Activated T-helper 17 cell treated with anti-CD3 and anti-CD28 coated beads, Interleukin-2, amount 50 U/mL, for 72 hours (primary cell): ENCODE measurements at regions not wholly inside any gene's neighbourhood (a gene's known extent, or its start where the extent isn't known, plus 50 kb on each side); places are given as distances from the start of the nearest gene placed in this dataset.

Experiments
- ATAC-seq: fragments of 150-1000 bp; cut with Tn5 transposase; replicated peaks from 2 replicates; pipeline ENCODE4 v1.10.0; 2021; ENCODE audit warnings: mild to moderate bottlenecking, moderate library complexity
- H3K27ac Mint-ChIP-seq: one replicate; pipeline ENCODE4 v1.8.0; 2022; ENCODE audit warnings: mixed read lengths
- H3K27me3 Mint-ChIP-seq: one replicate; pipeline ENCODE4 v1.8.0; 2022; ENCODE audit warnings: mixed read lengths
- H3K36me3 Mint-ChIP-seq: one replicate; pipeline ENCODE4 v1.8.0; 2022; ENCODE audit warnings: low read depth, mild to moderate bottlenecking, mixed read lengths
- H3K4me1 Mint-ChIP-seq: one replicate; pipeline ENCODE4 v1.8.0; 2022; ENCODE audit warnings: mixed read lengths
- H3K4me3 Mint-ChIP-seq: one replicate; pipeline ENCODE4 v1.8.0; 2022; ENCODE audit warnings: mild to moderate bottlenecking, mixed read lengths
- H3K9me3 Mint-ChIP-seq: one replicate; pipeline ENCODE4 v1.8.0; 2022; ENCODE audit warnings: mixed read lengths

DNA sequence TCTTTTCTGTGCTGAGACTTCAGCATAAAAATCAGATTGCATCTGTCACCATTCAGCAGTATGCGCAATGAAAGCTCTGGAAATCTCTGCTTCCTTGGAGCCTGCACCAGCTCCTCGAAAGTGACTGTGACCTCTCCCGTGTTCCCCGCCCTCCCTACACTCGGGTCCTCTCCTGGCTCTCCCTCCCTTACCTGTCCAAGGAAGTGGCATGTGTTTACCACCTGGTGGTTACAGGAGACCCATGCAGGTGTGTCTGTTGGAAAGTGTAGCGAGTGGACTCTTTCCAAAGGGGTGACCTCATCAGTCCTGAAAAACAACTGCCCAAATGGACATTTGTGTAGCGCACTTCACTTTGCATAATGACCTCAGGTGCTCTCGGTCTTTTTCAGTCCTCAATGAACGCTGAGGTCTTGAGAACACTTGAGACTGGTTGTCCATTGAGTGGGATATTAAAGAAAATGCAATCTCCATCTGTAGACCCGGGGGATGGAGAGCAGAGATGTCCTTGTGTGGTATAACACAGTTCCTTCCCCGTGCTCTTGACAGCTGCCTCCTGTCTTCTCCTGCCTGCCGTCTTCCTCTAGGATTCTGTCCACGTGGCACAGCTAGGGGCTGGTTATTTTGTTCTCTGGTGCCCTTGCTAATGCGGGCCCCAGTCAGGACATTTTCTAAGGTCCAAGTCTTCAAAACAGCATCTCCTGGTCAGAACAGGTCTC is 133.2 kb downstream of the ACKR3 start:
- Mint-ChIP-seq H3K4me3 (no peak overlapping the region), H3K9me3 (no peaks in the 10 kb centered on the region), H3K27me3 (peaks cover 3% of the 10 kb centered on the region), H3K27ac (no peak overlapping the region), H3K4me1 (no peaks in the 10 kb centered on the region), H3K36me3 (no peaks in the 10 kb centered on the region)
- ATAC-seq, result no peak

GRCh38 chr2:236703373-236703709 is 133.7 kb downstream of the ACKR3 start:
- Mint-ChIP-seq H3K4me1 (no peaks in the 10 kb centered on the region), H3K4me3 (no peak overlapping the region), H3K9me3 (no peaks in the 10 kb centered on the region), H3K36me3 (no peaks in the 10 kb centered on the region), H3K27ac (no peak overlapping the region), H3K27me3 (peaks cover 3% of the 10 kb centered on the region)
- ATAC-seq, result no peak

GRCh38 chr2:236703906-236704305 is 134.3 kb downstream of the ACKR3 start:
- ATAC-seq, result no peak
- Mint-ChIP-seq H3K9me3 (no peaks in the 10 kb centered on the region), H3K4me3 (no peak overlapping the region), H3K27me3 (peaks cover 3% of the 10 kb centered on the region), H3K4me1 (no peaks in the 10 kb centered on the region), H3K27ac (no peak overlapping the region), H3K36me3 (no peaks in the 10 kb centered on the region)

DNA sequence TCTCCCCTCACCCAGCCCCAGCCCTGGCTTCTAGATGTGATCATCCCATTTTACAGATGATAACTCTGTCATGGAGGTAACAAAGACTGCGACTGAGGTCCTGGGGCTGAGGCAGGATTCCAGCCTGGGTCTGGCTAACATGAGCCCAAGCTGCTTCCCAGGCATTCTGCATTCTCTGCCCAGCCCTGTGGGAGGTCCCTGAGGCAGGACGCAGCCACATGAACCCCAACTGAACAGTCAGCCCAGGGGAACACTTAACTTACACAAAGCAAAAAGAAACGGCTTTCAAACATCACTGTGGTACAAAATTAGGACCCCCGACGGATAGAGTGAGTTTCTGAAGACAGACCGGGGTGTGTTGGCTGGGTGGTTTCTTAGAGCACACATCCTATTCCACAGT is 135.3 kb downstream of the ACKR3 start:
- no peaks in the 10 kb centered on the region for H3K27me3 Mint-ChIP-seq
- no peaks in the 10 kb centered on the region for H3K4me1 Mint-ChIP-seq
- H3K9me3 Mint-ChIP-seq, result no peaks in the 10 kb centered on the region
- no peak overlapping the region for H3K4me3 Mint-ChIP-seq
- ATAC-seq, result no peak
- H3K36me3 Mint-ChIP-seq, result no peaks in the 10 kb centered on the region
- no peak overlapping the region for H3K27ac Mint-ChIP-seq

DNA sequence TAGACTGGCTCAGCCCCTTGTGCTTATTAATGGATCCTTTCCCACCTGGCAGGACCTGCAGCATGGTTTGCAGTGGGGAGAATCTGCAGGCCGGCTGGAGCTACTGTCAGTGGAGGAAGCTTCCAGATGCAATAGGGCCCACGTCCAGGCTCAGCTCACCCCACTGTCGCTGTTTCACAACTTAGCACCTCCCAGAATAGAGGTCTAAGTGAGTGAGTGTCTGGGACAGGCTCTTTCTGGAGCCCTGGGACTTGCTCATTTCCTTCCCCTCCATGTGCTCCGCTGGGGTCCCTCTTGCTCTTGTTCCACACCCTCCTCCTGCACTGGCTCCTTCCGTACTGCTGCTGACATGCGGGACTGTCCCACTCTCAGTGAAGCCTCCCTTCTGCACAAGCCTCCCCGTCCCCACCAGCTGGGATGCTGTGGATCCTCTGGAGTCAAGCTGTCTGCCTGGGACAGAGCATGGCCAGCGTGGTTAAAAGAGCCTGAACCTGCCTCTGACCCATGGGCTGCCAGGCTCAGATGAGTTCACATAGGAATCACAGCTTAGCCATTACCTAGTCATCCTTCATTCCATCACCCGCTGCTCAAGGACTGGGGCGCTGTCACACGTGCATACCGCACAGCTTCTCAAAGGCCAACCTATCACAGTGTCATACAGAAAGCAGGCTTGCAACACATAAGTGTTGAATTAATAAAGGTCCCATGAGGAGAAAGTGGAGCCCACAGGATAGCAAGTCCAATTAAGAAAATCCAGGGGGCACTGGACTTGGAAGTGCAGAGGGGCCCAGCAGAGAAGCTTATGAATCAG is 135.9 kb downstream of the ACKR3 start:
- Mint-ChIP-seq H3K4me3 (no peak overlapping the region), H3K27me3 (no peaks in the 10 kb centered on the region), H3K36me3 (no peaks in the 10 kb centered on the region), H3K4me1 (no peaks in the 10 kb centered on the region), H3K9me3 (no peaks in the 10 kb centered on the region), H3K27ac (no peak overlapping the region)
- no peak for ATAC-seq

DNA sequence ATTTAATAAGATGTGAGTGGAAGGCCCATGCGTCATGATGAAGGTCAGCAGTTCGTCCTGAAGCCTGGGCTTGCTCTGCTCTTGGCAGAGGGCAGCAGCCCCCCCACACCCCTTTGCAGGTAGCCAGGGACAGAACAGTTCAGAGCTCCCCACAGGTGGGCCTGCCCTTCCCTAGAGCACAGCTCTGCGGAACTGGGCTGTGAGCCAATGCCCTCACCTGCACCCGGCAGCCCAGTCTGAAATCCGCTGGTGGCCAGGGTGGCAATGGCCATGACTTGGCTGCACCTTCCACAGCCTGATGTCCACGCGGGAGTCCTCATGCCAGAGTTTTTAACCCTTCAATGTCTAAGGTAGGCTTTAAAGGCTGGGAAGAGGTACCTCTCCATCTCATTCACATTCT is 136.7 kb downstream of the ACKR3 start:
- no peaks in the 10 kb centered on the region for H3K27me3 Mint-ChIP-seq
- H3K4me1 Mint-ChIP-seq, result no peaks in the 10 kb centered on the region
- ATAC-seq, result no peak
- H3K36me3 Mint-ChIP-seq, result no peaks in the 10 kb centered on the region
- H3K4me3 Mint-ChIP-seq, result no peak overlapping the region
- no peaks in the 10 kb centered on the region for H3K9me3 Mint-ChIP-seq
- no peak overlapping the region for H3K27ac Mint-ChIP-seq

DNA sequence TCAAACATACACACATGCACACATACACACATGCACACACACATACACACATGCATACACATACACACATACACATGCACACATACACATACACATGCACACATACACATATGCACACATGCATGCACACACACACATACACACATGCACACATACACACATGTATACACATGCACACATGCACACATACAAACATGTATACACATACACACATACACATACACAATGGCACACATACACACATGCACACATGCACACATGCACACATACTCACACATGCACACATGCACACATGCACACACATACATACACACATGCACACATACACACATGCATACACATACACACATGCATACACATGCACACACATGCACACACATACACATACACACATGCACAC is 137.2 kb downstream of the ACKR3 start:
- no peak overlapping the region for H3K4me3 Mint-ChIP-seq
- no peaks in the 10 kb centered on the region for H3K27me3 Mint-ChIP-seq
- H3K4me1 Mint-ChIP-seq, result no peaks in the 10 kb centered on the region
- H3K36me3 Mint-ChIP-seq, result no peaks in the 10 kb centered on the region
- H3K9me3 Mint-ChIP-seq, result no peaks in the 10 kb centered on the region
- H3K27ac Mint-ChIP-seq, result no peak overlapping the region
- no peak for ATAC-seq

DNA sequence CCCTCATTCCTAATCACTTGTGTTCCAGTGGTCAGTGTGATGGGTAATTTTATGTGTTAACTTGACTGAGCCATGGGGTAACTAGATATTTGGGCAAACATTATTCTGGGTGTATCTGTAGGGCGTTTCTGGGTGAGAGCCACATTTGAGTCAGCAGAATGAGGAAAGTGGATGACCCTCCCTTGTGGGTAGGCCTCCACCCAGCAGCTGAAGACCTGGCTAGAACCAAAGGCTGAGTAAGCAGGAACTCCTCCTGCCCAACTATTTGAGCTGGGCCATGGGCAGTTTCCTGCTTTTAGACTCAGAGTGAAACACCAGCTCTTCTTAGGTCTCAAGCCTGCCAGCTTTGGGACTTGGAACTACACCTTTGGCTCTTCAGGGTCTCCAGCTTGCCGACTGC is 141.8 kb downstream of the ACKR3 start:
- Mint-ChIP-seq H3K27me3 (peaks cover 11% of the 10 kb centered on the region), H3K4me1 (no peaks in the 10 kb centered on the region), H3K27ac (no peak overlapping the region), H3K4me3 (no peak overlapping the region), H3K36me3 (no peaks in the 10 kb centered on the region), H3K9me3 (no peaks in the 10 kb centered on the region)
- no peak for ATAC-seq

GRCh38 chr2:236712304-236712703 is 142.7 kb downstream of the ACKR3 start:
- Mint-ChIP-seq H3K27ac (no peak overlapping the region), H3K36me3 (no peaks in the 10 kb centered on the region), H3K27me3 (peaks cover 18% of the 10 kb centered on the region), H3K4me1 (no peaks in the 10 kb centered on the region), H3K9me3 (no peaks in the 10 kb centered on the region), H3K4me3 (no peak overlapping the region)
- no peak for ATAC-seq

DNA sequence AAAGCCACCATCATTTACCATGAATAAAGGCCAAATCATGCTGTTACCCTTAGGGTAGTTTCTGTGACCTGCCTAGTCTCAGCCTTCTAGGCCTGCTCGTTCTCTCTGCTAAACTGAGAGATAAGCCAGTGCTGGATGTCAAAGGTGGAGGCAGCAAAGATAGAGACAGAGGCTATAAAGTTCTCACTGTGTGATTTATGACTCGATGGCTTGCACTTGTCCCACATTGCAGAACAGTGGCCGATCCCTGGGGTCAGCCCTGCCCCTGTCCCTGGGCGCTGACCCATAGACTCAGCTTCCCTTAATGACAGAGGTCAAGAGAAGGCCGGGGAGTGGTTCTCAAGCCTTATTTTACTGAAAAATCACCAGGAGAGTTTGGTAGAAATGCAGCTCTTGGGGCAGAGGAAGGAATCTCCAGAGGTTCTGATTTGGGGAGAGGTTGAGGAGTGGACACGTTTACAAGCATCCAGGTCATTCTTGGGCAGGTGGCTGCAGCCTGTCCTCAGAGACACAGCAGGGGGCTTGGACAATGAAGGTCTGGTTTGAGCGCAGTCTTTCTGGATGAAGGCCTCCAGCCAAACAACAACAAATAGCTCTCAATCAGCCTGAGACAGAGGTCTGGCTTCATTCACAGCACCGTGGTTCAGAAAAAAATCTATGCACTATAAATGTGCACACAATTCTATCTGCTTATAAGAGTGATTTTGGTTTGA is 143.5 kb downstream of the ACKR3 start:
- no peaks in the 10 kb centered on the region for H3K4me1 Mint-ChIP-seq

DNA sequence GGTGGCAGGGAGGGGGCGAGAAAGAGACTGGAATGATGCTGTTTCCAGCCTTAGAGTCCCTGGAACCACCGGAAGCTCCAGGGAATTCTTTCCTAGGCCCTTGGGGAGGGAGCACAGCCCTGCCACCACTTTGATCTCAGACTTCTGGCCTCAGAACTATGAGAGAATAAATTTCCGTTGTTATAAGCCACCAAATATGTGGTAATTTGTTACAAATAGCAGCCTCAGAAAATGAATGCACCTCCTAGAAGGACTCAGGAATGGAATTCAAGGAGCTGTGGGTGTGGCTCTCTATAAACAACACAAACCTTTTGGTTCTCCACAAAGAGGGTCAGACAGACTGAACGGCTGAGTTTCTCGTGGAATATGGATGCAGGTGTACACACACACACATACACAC is 144.5 kb downstream of the ACKR3 start:
- Mint-ChIP-seq H3K4me3 (no peak overlapping the region), H3K27me3 (peaks cover 18% of the 10 kb centered on the region), H3K27ac (no peak overlapping the region), H3K4me1 (no peaks in the 10 kb centered on the region), H3K9me3 (no peaks in the 10 kb centered on the region), H3K36me3 (no peaks in the 10 kb centered on the region)
- ATAC-seq, result no peak

More for the DNA sequence above, 143.5 kb downstream of the ACKR3 start:
- no peak overlapping the region for H3K27ac Mint-ChIP-seq
- no peak for ATAC-seq
- peaks cover 18% of the 10 kb centered on the region for H3K27me3 Mint-ChIP-seq
- H3K4me3 Mint-ChIP-seq, result no peak overlapping the region
- no peaks in the 10 kb centered on the region for H3K36me3 Mint-ChIP-seq
- H3K9me3 Mint-ChIP-seq, result no peaks in the 10 kb centered on the region

DNA sequence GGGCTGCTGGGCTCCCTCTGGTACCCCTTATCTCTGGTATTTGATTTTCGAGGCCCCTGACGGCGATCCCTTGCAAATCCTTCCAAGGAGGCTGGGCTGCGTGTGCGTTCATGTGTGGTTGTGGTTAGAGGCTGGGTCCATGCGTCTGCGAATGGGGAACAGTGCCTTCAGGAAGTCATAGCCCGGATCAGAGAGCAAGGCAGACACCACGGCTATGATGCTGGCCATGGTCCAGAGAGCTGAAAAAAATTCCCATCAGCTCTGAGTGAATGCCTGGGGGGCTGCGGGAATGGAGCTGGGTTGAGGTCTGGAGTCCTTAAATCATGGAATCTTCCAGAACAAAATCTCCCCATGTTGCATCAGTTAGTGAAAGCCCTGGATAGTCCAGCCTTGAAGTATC is 145.5 kb downstream of the ACKR3 start:
- no peak overlapping the region for H3K4me3 Mint-ChIP-seq
- no peak for ATAC-seq

GRCh38 chr2:236715491-236715961 is 145.9 kb downstream of the ACKR3 start:
- Mint-ChIP-seq H3K36me3 (no peaks in the 10 kb centered on the region), H3K9me3 (no peaks in the 10 kb centered on the region), H3K27me3 (peaks cover 18% of the 10 kb centered on the region), H3K27ac (no peak overlapping the region), H3K4me1 (no peaks in the 10 kb centered on the region), H3K4me3 (no peak overlapping the region)
- ATAC-seq, result no peak

More for the DNA sequence above, 145.5 kb downstream of the ACKR3 start:
- H3K9me3 Mint-ChIP-seq, result no peaks in the 10 kb centered on the region
- H3K36me3 Mint-ChIP-seq, result no peaks in the 10 kb centered on the region
- peaks cover 18% of the 10 kb centered on the region for H3K27me3 Mint-ChIP-seq
- H3K4me1 Mint-ChIP-seq, result no peaks in the 10 kb centered on the region
- no peak overlapping the region for H3K27ac Mint-ChIP-seq

DNA sequence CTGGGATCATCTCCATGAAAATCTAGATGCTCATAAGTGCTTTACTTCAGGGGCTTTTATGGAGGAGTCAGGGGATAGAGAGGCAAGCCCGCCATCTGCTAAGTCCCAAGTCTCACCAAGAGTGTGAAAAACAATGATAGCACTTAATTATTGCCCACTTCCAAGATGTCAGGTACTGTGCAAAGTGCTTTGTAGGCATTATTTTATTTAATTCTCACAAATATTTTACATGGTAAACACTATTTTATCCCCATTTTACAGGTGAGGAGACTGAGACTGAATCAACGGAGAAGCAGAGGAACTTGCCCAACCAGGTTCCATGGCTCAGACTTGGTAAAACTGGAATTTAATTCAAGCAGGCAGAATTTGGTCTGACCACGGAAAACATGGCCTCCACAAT is 147.5 kb downstream of the ACKR3 start:
- peaks cover 18% of the 10 kb centered on the region for H3K27me3 Mint-ChIP-seq
- H3K36me3 Mint-ChIP-seq, result no peaks in the 10 kb centered on the region
- no peaks in the 10 kb centered on the region for H3K4me1 Mint-ChIP-seq
- no peak overlapping the region for H3K4me3 Mint-ChIP-seq
- no peak overlapping the region for H3K27ac Mint-ChIP-seq
- ATAC-seq, result no peak
- no peaks in the 10 kb centered on the region for H3K9me3 Mint-ChIP-seq

GRCh38 chr2:236717729-236718128 is 148.1 kb downstream of the ACKR3 start:
- Mint-ChIP-seq H3K9me3 (no peaks in the 10 kb centered on the region), H3K27ac (no peak overlapping the region), H3K27me3 (peaks cover 20% of the 10 kb centered on the region), H3K4me1 (no peaks in the 10 kb centered on the region), H3K36me3 (no peaks in the 10 kb centered on the region), H3K4me3 (no peak overlapping the region)
- ATAC-seq, result no peak
